H9 (cell line): ENCODE measurements at regions not wholly inside any gene's neighbourhood (a gene's known extent, or its start where the extent isn't known, plus 50 kb on each side); places are given as distances from the start of the nearest gene placed in this dataset.

ENCODE experiments used
- DNase-seq: peaks from one replicate; pipeline ENCODE4 v3.0.0-alpha.2; 2017
- H2AFZ ChIP-seq: one replicate; pipeline ENCODE4 v1.6.1; 2013; ENCODE audit warnings: mild to moderate bottlenecking, low read length, control low read depth, moderate library complexity
- H2AK5ac ChIP-seq: 2 replicates; pipeline ENCODE4 v1.6.1; 2013; ENCODE audit warnings: low read length, control low read depth, mixed read lengths; ENCODE audit not compliant: insufficient read length
- H2BK120ac ChIP-seq: one replicate; pipeline ENCODE4 v1.6.1; 2013; ENCODE audit warnings: low read depth, mild to moderate bottlenecking, low read length, control low read depth, inconsistent platforms; ENCODE audit not compliant: poor library complexity, severe bottlenecking
- H2BK12ac ChIP-seq: 2 replicates; pipeline ENCODE4 v1.6.1; 2013; ENCODE audit warnings: low read length, control low read depth, mixed read lengths, low read depth; ENCODE audit not compliant: insufficient read length
- H2BK15ac ChIP-seq: 2 replicates; pipeline ENCODE4 v1.6.1; 2013; ENCODE audit warnings: low read depth, low read length, control low read depth
- H2BK20ac ChIP-seq: one replicate; pipeline ENCODE4 v1.6.1; 2013; ENCODE audit warnings: low read depth, mild to moderate bottlenecking, low read length, control low read depth, inconsistent platforms; ENCODE audit not compliant: poor library complexity, severe bottlenecking
- H2BK5ac ChIP-seq: 2 replicates; pipeline ENCODE4 v1.6.1; 2013; ENCODE audit warnings: low read length, control low read depth, mixed read lengths; ENCODE audit not compliant: insufficient read length
- H3K14ac ChIP-seq: 2 replicates; pipeline ENCODE4 v1.6.1; 2013; ENCODE audit warnings: low read length, control low read depth; ENCODE audit not compliant: insufficient read depth
- H3K18ac ChIP-seq: 2 replicates; pipeline ENCODE4 v1.6.1; 2013; ENCODE audit warnings: low read depth, mild to moderate bottlenecking, mixed read lengths, low read length, control low read depth; ENCODE audit not compliant: insufficient read length
- H3K23ac ChIP-seq: 2 replicates; pipeline ENCODE4 v1.6.1; 2013; ENCODE audit warnings: low read length, control low read depth, mixed read lengths, low read depth; ENCODE audit not compliant: insufficient read length
- H3K23me2 ChIP-seq: 2 replicates; pipeline ENCODE4 v1.6.1; 2013; ENCODE audit warnings: low read depth, mild to moderate bottlenecking, mixed read lengths, low read length, control low read depth; ENCODE audit not compliant: insufficient read length, poor library complexity, severe bottlenecking
- H3K27ac ChIP-seq: 2 replicates; pipeline ENCODE4 v1.5.1; 2013; ENCODE audit warnings: low read length, control low read depth, mixed read lengths, low read depth; ENCODE audit not compliant: insufficient read length
- H3K27me3 ChIP-seq: 2 replicates; pipeline ENCODE4 v1.6.1; 2013; ENCODE audit warnings: low read length, control low read depth, inconsistent platforms; ENCODE audit not compliant: insufficient read depth
- H3K4ac ChIP-seq: 2 replicates; pipeline ENCODE4 v1.6.1; 2013; ENCODE audit warnings: low read depth, mild to moderate bottlenecking, control low read depth, inconsistent platforms, low read length, moderate library complexity
- H3K4me1 ChIP-seq: 2 replicates; pipeline ENCODE4 v1.6.1; 2013; ENCODE audit warnings: low read length, control low read depth, inconsistent platforms; ENCODE audit not compliant: insufficient read depth
- H3K4me2 ChIP-seq: 2 replicates; pipeline ENCODE4 v1.6.1; 2013; ENCODE audit warnings: low read length, control low read depth, mixed read lengths; ENCODE audit not compliant: insufficient read length, insufficient read depth
- H3K56ac ChIP-seq: 2 replicates; pipeline ENCODE4 v1.6.1; 2013; ENCODE audit warnings: low read depth, mild to moderate bottlenecking, mixed read lengths, low read length, control low read depth; ENCODE audit not compliant: insufficient read length
- H3K79me1 ChIP-seq: 2 replicates; pipeline ENCODE4 v1.6.1; 2013; ENCODE audit warnings: low read depth, mild to moderate bottlenecking, moderate library complexity, low read length, control low read depth, inconsistent platforms; ENCODE audit not compliant: insufficient read depth, poor library complexity, severe bottlenecking
- H3K79me2 ChIP-seq: 2 replicates; pipeline ENCODE4 v1.6.1; 2013; ENCODE audit warnings: low read length, control low read depth, inconsistent platforms; ENCODE audit not compliant: insufficient read depth
- H3K9ac ChIP-seq: 2 replicates; pipeline ENCODE4 v1.6.1; 2013; ENCODE audit warnings: low read length, control low read depth, mixed read lengths; ENCODE audit not compliant: insufficient read length; ENCODE audit errors: extremely low read depth
- H3K9me3 ChIP-seq: one replicate; pipeline ENCODE4 v1.6.1; 2013; ENCODE audit warnings: low read depth, low read length, inconsistent platforms; ENCODE audit not compliant: control insufficient read depth
- H3T11ph ChIP-seq: one replicate; pipeline ENCODE4 v1.6.1; 2013; ENCODE audit warnings: mild to moderate bottlenecking, low read length, control low read depth, inconsistent platforms
- H4K20me1 ChIP-seq: one replicate; pipeline ENCODE4 v1.6.1; 2013; ENCODE audit not compliant: control insufficient read depth, insufficient read length, insufficient read depth
- H4K5ac ChIP-seq: 2 replicates; pipeline ENCODE4 v1.6.1; 2013; ENCODE audit warnings: low read depth, mild to moderate bottlenecking, mixed read lengths, low read length, control low read depth; ENCODE audit not compliant: insufficient read length
- H4K8ac ChIP-seq: replicated peaks from 2 replicates; pipeline ENCODE4 v1.6.1; 2013; ENCODE audit warnings: low read length, control low read depth, mixed read lengths, low read depth; ENCODE audit not compliant: insufficient read length
- H4K91ac ChIP-seq: 2 replicates; pipeline ENCODE4 v1.6.1; 2013; ENCODE audit warnings: low read depth, mild to moderate bottlenecking, moderate library complexity, mixed read lengths, low read length, control low read depth; ENCODE audit not compliant: insufficient read length
- H3K27ac Mint-ChIP-seq, 3 experiments: 2 replicates in 2 of 3; 3 replicates in 1 of 3; pipeline ENCODE4 v1.8.0; 2020 to 2021; ENCODE audit warnings: mixed read lengths in 3 of 3, mild to moderate bottlenecking in 1 of 3, moderate library complexity in 1 of 3
- H3K27me3 Mint-ChIP-seq: 2 replicates; pipeline ENCODE4 v1.8.0; 2021; ENCODE audit warnings: low read depth, mild to moderate bottlenecking, moderate library complexity, mixed read lengths
- H3K36me3 Mint-ChIP-seq, 3 experiments: 2 replicates in 2 of 3; 3 replicates in 1 of 3; pipeline ENCODE4 v1.8.0; 2020 to 2021; ENCODE audit warnings: low read depth in 3 of 3, mixed read lengths in 3 of 3; ENCODE audit not compliant: insufficient read depth in 1 of 3
- H3K4me1 Mint-ChIP-seq, 2 experiments: 2 replicates each; pipeline ENCODE4 v1.8.0; 2020; ENCODE audit warnings: mixed read lengths in 2 of 2
- H3K4me3 Mint-ChIP-seq, 2 experiments: 2 replicates in 1 of 2; 3 replicates in 1 of 2; pipeline ENCODE4 v1.8.0; 2020 to 2021; ENCODE audit warnings: mild to moderate bottlenecking in 2 of 2, mixed read lengths in 2 of 2, moderate library complexity in 1 of 2
- H3K9me3 Mint-ChIP-seq, 2 experiments: 2 replicates in 1 of 2; 3 replicates in 1 of 2; pipeline ENCODE4 v1.8.0; 2020; ENCODE audit warnings: mild to moderate bottlenecking in 2 of 2, mixed read lengths in 2 of 2, moderate library complexity in 1 of 2
- WGBS: extraction: QIAGEN DNeasy Blood & Tissue Kit; methylation state at CpG from one replicate; pipeline ENCODE4 v1.1.7; 2013; ENCODE audit warnings: missing lambda C conversion rate, low lambda C conversion rate, mixed read lengths; ENCODE audit not compliant: insufficient read length; ENCODE audit errors: extremely low coverage; 5-methylcytosine and 5-hydroxymethylcytosine counted together
- TF ChIP-seq, protein P1 (sequence below): fragments of 200-600 bp; sonication (generic); conservative IDR thresholded peaks from 3 replicates; pipeline ENCODE4 v1.8.0; 2021; ENCODE audit warnings: antibody characterized with exemption, mild to moderate bottlenecking

DNA sequence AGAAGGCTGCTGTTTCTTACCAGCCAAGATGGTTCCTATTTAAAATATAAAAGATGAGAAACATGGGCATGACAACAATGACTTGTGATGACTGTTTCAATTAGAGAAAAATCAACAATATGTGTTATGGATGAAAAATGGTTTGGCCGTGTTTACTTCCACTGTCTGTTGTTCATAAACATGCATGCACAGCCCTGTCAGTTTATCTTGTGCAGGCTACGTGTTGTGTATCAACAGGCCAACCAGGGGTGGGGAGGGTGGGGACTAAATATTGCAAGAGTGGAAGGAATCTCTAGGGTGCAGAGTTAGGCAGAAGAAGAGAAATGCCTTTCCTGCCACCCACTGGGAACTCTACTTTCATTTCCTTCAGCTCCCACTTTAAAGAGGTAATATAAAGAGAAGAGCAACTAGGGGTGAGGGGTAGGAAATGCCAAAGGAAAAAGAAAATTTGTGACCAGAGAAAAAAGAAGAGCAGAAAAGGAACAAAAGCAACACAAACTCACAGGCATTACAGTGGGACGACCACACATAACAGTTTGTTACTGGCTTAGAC, 116.8 kb upstream of the MEIS1 start:
- Histone ChIP-seq H2BK5ac (no peak overlapping the region), H3K79me1 (no peaks in the 10 kb centered on the region), H2BK12ac (no peak overlapping the region), H3K14ac (no peak overlapping the region), H2AFZ (no peak overlapping the region), H3K4ac (no peak overlapping the region), H4K8ac (no peak overlapping the region), H4K91ac (no peak overlapping the region), H3K27ac (no peak overlapping the region), H3K23me2 (no peaks in the 10 kb centered on the region), H2BK15ac (no peak overlapping the region), H3K4me2 (peak overlapping the region; percentile 35), H3K79me2 (no peaks in the 10 kb centered on the region), H3T11ph (no peak overlapping the region), H3K9me3 (no peaks in the 10 kb centered on the region), H3K9ac (no peak overlapping the region), H2AK5ac (no peak overlapping the region), H4K5ac (no peak overlapping the region), H3K56ac (no peak overlapping the region), H3K27me3 (no peaks in the 10 kb centered on the region), H3K18ac (no peak overlapping the region), H4K20me1 (no peaks in the 10 kb centered on the region), H2BK20ac (no peak overlapping the region), H2BK120ac (no peak overlapping the region), H3K4me1 (peaks cover 6% of the 10 kb centered on the region), H3K23ac (no peak overlapping the region)
- Mint-ChIP-seq H3K9me3 (peaks cover 6 to 7% of the 10 kb centered on the region in 2 experiments; a peak in 4 of 5 replicates), H3K27me3 (no peaks in the 10 kb centered on the region), H3K36me3 (no peaks in the 10 kb centered on the region), H3K4me3 (peak overlapping the region in 1 of 2 experiments; percentile 54; a peak in 2 of 5 replicates), H3K4me1 (peaks cover 23 to 24% of the 10 kb centered on the region in 2 experiments), H3K27ac (peak overlapping the region in 1 of 3 experiments; percentile 81; a peak in 1 of 7 replicates)
- no CpG with 5 or more reads among the region's 3 CpGs for WGBS
- no peak for DNase-seq
- TF ChIP-seq, protein P1, sequence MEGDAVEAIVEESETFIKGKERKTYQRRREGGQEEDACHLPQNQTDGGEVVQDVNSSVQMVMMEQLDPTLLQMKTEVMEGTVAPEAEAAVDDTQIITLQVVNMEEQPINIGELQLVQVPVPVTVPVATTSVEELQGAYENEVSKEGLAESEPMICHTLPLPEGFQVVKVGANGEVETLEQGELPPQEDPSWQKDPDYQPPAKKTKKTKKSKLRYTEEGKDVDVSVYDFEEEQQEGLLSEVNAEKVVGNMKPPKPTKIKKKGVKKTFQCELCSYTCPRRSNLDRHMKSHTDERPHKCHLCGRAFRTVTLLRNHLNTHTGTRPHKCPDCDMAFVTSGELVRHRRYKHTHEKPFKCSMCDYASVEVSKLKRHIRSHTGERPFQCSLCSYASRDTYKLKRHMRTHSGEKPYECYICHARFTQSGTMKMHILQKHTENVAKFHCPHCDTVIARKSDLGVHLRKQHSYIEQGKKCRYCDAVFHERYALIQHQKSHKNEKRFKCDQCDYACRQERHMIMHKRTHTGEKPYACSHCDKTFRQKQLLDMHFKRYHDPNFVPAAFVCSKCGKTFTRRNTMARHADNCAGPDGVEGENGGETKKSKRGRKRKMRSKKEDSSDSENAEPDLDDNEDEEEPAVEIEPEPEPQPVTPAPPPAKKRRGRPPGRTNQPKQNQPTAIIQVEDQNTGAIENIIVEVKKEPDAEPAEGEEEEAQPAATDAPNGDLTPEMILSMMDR: no peak
